ENCODE measurements at regions not wholly inside any gene's neighbourhood (a gene's known extent, or its start where the extent isn't known, plus 50 kb on each side); places are given as distances from the start of the nearest gene placed in this dataset.

- DNase-seq (ENCODE audit: low spot score): peak; percentile 85
These were observed 80.5 kb upstream of the TMEM106B start for GRCh38 chr7:12130609-12131008.

GRCh38 chr7:12131122-12131521, 80.0 kb upstream of the TMEM106B start:
- DNase-seq (ENCODE audit: low spot score): no peak

- peak; percentile 61 for DNase-seq (ENCODE audit: low spot score)
These were observed 77.2 kb upstream of the TMEM106B start for GRCh38 chr7:12133865-12134264.

- DNase-seq (ENCODE audit: low spot score): no peak
These were observed 74.6 kb upstream of the TMEM106B start for GRCh38 chr7:12136523-12136922.

- peak; percentile 13 for DNase-seq (ENCODE audit: low spot score)
These were observed 73.8 kb upstream of the TMEM106B start for GRCh38 chr7:12137283-12137682.

GRCh38 chr7:12138421-12138820, 72.7 kb upstream of the TMEM106B start:
- no peak for DNase-seq (ENCODE audit: low spot score)

- DNase-seq (ENCODE audit: low spot score): peak; percentile 33
These were observed 71.7 kb upstream of the TMEM106B start for GRCh38 chr7:12139416-12139815.

GRCh38 chr7:12146813-12147212, 64.3 kb upstream of the TMEM106B start:
- no peak for DNase-seq (ENCODE audit: low spot score)

GRCh38 chr7:12152196-12152918, 58.7 kb upstream of the TMEM106B start:
- DNase-seq (ENCODE audit: low spot score): no peak

GRCh38 chr7:12154119-12154518, 57.0 kb upstream of the TMEM106B start:
- no peak for DNase-seq (ENCODE audit: low spot score)

- DNase-seq (ENCODE audit: low spot score): no peak
These were observed 53.6 kb upstream of the TMEM106B start for GRCh38 chr7:12157517-12157916.

- DNase-seq (ENCODE audit: low spot score): no peak
These were observed 52.6 kb upstream of the TMEM106B start for GRCh38 chr7:12158334-12159060.

- DNase-seq (ENCODE audit: low spot score): no peak
These were observed 49.9 kb upstream of the TMEM106B start for GRCh38 chr7:12161146-12161545.

Data from kidney tubule cell (primary cell).